ENCODE measurements at regions not wholly inside any gene's neighbourhood (a gene's known extent, or its start where the extent isn't known, plus 50 kb on each side); places are given as distances from the start of the nearest gene placed in this dataset.
"Not testable (repeated sequence)": the region's sequence is repeated elsewhere in the genome, so short reads cannot be mapped to it uniquely, and the experiment has no call there.

GRCh38 chr2:88913280-88913679 is 221.8 kb downstream of the RPIA start:
- no peak for FAIRE-seq
- no peak for DNase-seq (ENCODE audit: low spot score)

- DNase-seq (ENCODE audit: low spot score) (peak; percentile 15), FAIRE-seq (peak; percentile 62)
Observed at GRCh38 chr2:88919087-88919738, 227.7 kb downstream of the RPIA start.

- DNase-seq (ENCODE audit: low spot score); FAIRE-seq: not testable (repeated sequence)
Observed at GRCh38 chr2:88920399-88920798, 228.9 kb downstream of the RPIA start.

- FAIRE-seq (no peak), DNase-seq (ENCODE audit: low spot score) (no peak)
Observed at GRCh38 chr2:88924533-88924932, 233.1 kb downstream of the RPIA start.

- FAIRE-seq: no peak
- no peak for DNase-seq (ENCODE audit: low spot score)
Observed at GRCh38 chr2:88925770-88926462, 234.4 kb downstream of the RPIA start.

- no peak for DNase-seq (ENCODE audit: low spot score)
- FAIRE-seq: no peak
Observed at GRCh38 chr2:88927128-88927527, 235.7 kb downstream of the RPIA start.

- no peak for DNase-seq (ENCODE audit: low spot score)
- no peak for FAIRE-seq
Observed at GRCh38 chr2:88930659-88931058, 239.2 kb downstream of the RPIA start.

GRCh38 chr2:88932686-88933085 is 241.2 kb downstream of the RPIA start:
- no peak for FAIRE-seq

GRCh38 chr2:88933091-88933490 is 241.6 kb downstream of the RPIA start:
- FAIRE-seq: no peak
- DNase-seq (ENCODE audit: low spot score): no peak

More at GRCh38 chr2:88932686-88933085, 241.2 kb downstream of the RPIA start:
- no peak for DNase-seq (ENCODE audit: low spot score)

GRCh38 chr2:88933980-88934379 is 242.5 kb downstream of the RPIA start:
- DNase-seq (ENCODE audit: low spot score): peak; percentile 36
- FAIRE-seq: no peak

GRCh38 chr2:88941178-88941577 is 249.7 kb downstream of the RPIA start:
- FAIRE-seq; DNase-seq (ENCODE audit: low spot score): not testable (repeated sequence)

GRCh38 chr2:88942798-88943197 is 251.3 kb downstream of the RPIA start:
- FAIRE-seq (no peak), DNase-seq (ENCODE audit: low spot score) (no peak)

- FAIRE-seq (no peak), DNase-seq (ENCODE audit: low spot score) (no peak)
Observed at GRCh38 chr2:88949336-88949735, 257.9 kb downstream of the RPIA start.

GRCh38 chr2:88950010-88950409 is 258.5 kb downstream of the RPIA start:
- FAIRE-seq: no peak
- DNase-seq (ENCODE audit: low spot score): no peak

- DNase-seq (ENCODE audit: low spot score) (no peak), FAIRE-seq (no peak)
Observed at GRCh38 chr2:88955607-88956006, 264.1 kb downstream of the RPIA start.

- FAIRE-seq (no peak), DNase-seq (ENCODE audit: low spot score) (no peak)
Observed at GRCh38 chr2:88959480-88960204, 268.2 kb downstream of the RPIA start.

- not testable (repeated sequence) for DNase-seq (ENCODE audit: low spot score); FAIRE-seq
Observed at GRCh38 chr2:88961323-88961722, 269.9 kb downstream of the RPIA start.

- no peak for DNase-seq (ENCODE audit: low spot score)
- FAIRE-seq: no peak
Observed at GRCh38 chr2:88967844-88968243, 276.4 kb downstream of the RPIA start.

- not testable (repeated sequence) for FAIRE-seq; DNase-seq (ENCODE audit: low spot score)
Observed at GRCh38 chr2:88978011-88978410, 286.5 kb downstream of the RPIA start.

GRCh38 chr2:88978446-88978845 is 287.0 kb downstream of the RPIA start:
- DNase-seq (ENCODE audit: low spot score): not testable (repeated sequence)

GRCh38 chr2:88984079-88984478 is 292.6 kb downstream of the RPIA start:
- not testable (repeated sequence) for DNase-seq (ENCODE audit: low spot score); FAIRE-seq

More at GRCh38 chr2:88978446-88978845, 287.0 kb downstream of the RPIA start:
- not testable (repeated sequence) for FAIRE-seq

- FAIRE-seq: not testable (repeated sequence)
Observed at GRCh38 chr2:88986721-88987330, 295.4 kb downstream of the RPIA start.

More at GRCh38 chr2:88986721-88987330, 295.4 kb downstream of the RPIA start:
- not testable (repeated sequence) for DNase-seq (ENCODE audit: low spot score)

All from RCC 7860 (cell line).